Mesodermal cell (in vitro differentiated cells): ENCODE measurements at regions not wholly inside any gene's neighbourhood (a gene's known extent, or its start where the extent isn't known, plus 50 kb on each side); places are given as distances from the start of the nearest gene placed in this dataset.
"Not testable (repeated sequence)": the region's sequence is repeated elsewhere in the genome, so short reads cannot be mapped to it uniquely, and the experiment has no call there.

Experiments
- H3K27ac ChIP-seq: 2 replicates; pipeline ENCODE4 v1.7.0; 2013; ENCODE audit warnings: mild to moderate bottlenecking, low read depth, low read length, moderate library complexity; ENCODE audit not compliant: severe bottlenecking
- H3K36me3 ChIP-seq: 2 replicates; pipeline ENCODE4 v1.7.1; 2013; ENCODE audit warnings: mild to moderate bottlenecking, low read length, moderate library complexity; ENCODE audit not compliant: control insufficient read depth, insufficient read depth
- H3K4me1 ChIP-seq: one replicate; pipeline ENCODE4 v1.7.1; 2013; ENCODE audit warnings: mild to moderate bottlenecking, low read length; ENCODE audit not compliant: insufficient read depth, control insufficient read depth, poor library complexity, severe bottlenecking
- H3K4me3 ChIP-seq: 2 replicates; pipeline ENCODE4 v1.7.0; 2013; ENCODE audit warnings: low read length, control low read depth, mild to moderate bottlenecking; ENCODE audit not compliant: insufficient read depth, poor library complexity, severe bottlenecking; ENCODE audit errors: extremely low read depth
- H3K9me3 ChIP-seq: 2 replicates; pipeline ENCODE4 v1.7.1; 2013; ENCODE audit warnings: mild to moderate bottlenecking, low read length, moderate library complexity; ENCODE audit not compliant: control insufficient read depth
- WGBS, 2 experiments: methylation state at CpG; one replicate each; pipeline ENCODE4 v1.1.5; 2013; ENCODE audit warnings: missing lambda C conversion rate in 2 of 2; ENCODE audit not compliant: insufficient coverage in 2 of 2; 5-methylcytosine and 5-hydroxymethylcytosine counted together

- not testable (repeated sequence) for H3K9me3 ChIP-seq, H3K4me1 ChIP-seq
- 91 to 93% methylated on average over 29 to 32 of the region's 32 CpGs for WGBS, 2 experiments
These were observed 54.0 kb upstream of the WWC2 start for GRCh38 chr4:183044924-183045640.

GRCh38 chr4:183038436-183038835, 60.6 kb upstream of the WWC2 start:
- 76 to 97% methylated on average over 3 of the region's 3 CpGs for WGBS, 2 experiments
- Histone ChIP-seq H3K9me3 (no peaks in the 10 kb centered on the region), H3K4me3 (no peak overlapping the region), H3K36me3 (no peaks in the 10 kb centered on the region), H3K4me1 (peaks cover 5% of the 10 kb centered on the region), H3K27ac (no peak overlapping the region)

More at GRCh38 chr4:183044924-183045640, 54.0 kb upstream of the WWC2 start:
- not testable (repeated sequence) for H3K4me3 ChIP-seq, H3K27ac ChIP-seq, H3K36me3 ChIP-seq

- Histone ChIP-seq H3K36me3 (no peaks in the 10 kb centered on the region), H3K4me1 (peaks cover 5% of the 10 kb centered on the region), H3K9me3 (no peaks in the 10 kb centered on the region), H3K27ac (no peak overlapping the region), H3K4me3 (no peak overlapping the region)
- WGBS, 2 experiments: 70 to 74% methylated on average over 4 of the region's 7 CpGs
These were observed 63.2 kb upstream of the WWC2 start for GRCh38 chr4:183035726-183036415.

GRCh38 chr4:183035256-183035655, 63.8 kb upstream of the WWC2 start:
- Histone ChIP-seq H3K9me3 (no peaks in the 10 kb centered on the region), H3K4me1 (peaks cover 5% of the 10 kb centered on the region), H3K36me3 (no peaks in the 10 kb centered on the region), H3K27ac (no peak overlapping the region), H3K4me3 (no peak overlapping the region)
- 92 to 99% methylated on average over 5 of the region's 5 CpGs for WGBS, 2 experiments

- no peak overlapping the region for H3K4me3 ChIP-seq
- H3K9me3 ChIP-seq: no peaks in the 10 kb centered on the region
- 90 to 100% methylated on average over 4 of the region's 4 CpGs for WGBS, 2 experiments
- peaks cover 2% of the 10 kb centered on the region for H3K4me1 ChIP-seq
- H3K36me3 ChIP-seq: no peaks in the 10 kb centered on the region
- H3K27ac ChIP-seq: no peak overlapping the region
These were observed 68.2 kb upstream of the WWC2 start for GRCh38 chr4:183030823-183031222.

- H3K4me1 ChIP-seq: no peaks in the 10 kb centered on the region
- H3K27ac ChIP-seq: no peak overlapping the region
- H3K4me3 ChIP-seq: no peak overlapping the region
- no peaks in the 10 kb centered on the region for H3K9me3 ChIP-seq
- no peaks in the 10 kb centered on the region for H3K36me3 ChIP-seq
- 50 to 63% methylated on average over 1 of the region's 1 CpG for WGBS, 2 experiments
These were observed 68.7 kb upstream of the WWC2 start for GRCh38 chr4:183030309-183030708.

GRCh38 chr4:183029365-183029764, 69.7 kb upstream of the WWC2 start:
- Histone ChIP-seq H3K9me3 (no peaks in the 10 kb centered on the region), H3K4me1 (no peaks in the 10 kb centered on the region), H3K27ac (no peak overlapping the region), H3K4me3 (no peak overlapping the region), H3K36me3 (no peaks in the 10 kb centered on the region)
- WGBS, 2 experiments: 91 to 100% methylated on average over 1 to 4 of the region's 4 CpGs

- H3K4me3 ChIP-seq: no peak overlapping the region
- WGBS, 2 experiments: 90 to 100% methylated on average over 1 of the region's 2 CpGs
- H3K27ac ChIP-seq: no peak overlapping the region
- H3K36me3 ChIP-seq: no peaks in the 10 kb centered on the region
- H3K9me3 ChIP-seq: no peaks in the 10 kb centered on the region
- no peaks in the 10 kb centered on the region for H3K4me1 ChIP-seq
These were observed 72.4 kb upstream of the WWC2 start for GRCh38 chr4:183026701-183027100.

GRCh38 chr4:183022617-183023016, 76.4 kb upstream of the WWC2 start:
- Histone ChIP-seq H3K4me1 (no peaks in the 10 kb centered on the region), H3K36me3 (no peaks in the 10 kb centered on the region), H3K9me3 (no peaks in the 10 kb centered on the region), H3K4me3 (no peak overlapping the region), H3K27ac (no peak overlapping the region)
- WGBS, 2 experiments: 80 to 100% methylated on average over 1 of the region's 8 CpGs

- Histone ChIP-seq H3K9me3 (no peaks in the 10 kb centered on the region), H3K4me1 (no peaks in the 10 kb centered on the region), H3K4me3 (no peak overlapping the region), H3K27ac (no peak overlapping the region), H3K36me3 (no peaks in the 10 kb centered on the region)
- whole genome bisulfite sequencing, 2 experiments: 84 to 93% methylated on average over 5 to 6 of the region's 6 CpGs
These were observed 81.1 kb upstream of the WWC2 start for GRCh38 chr4:183017962-183018361.
